GM12892 (cell line): ENCODE measurements at regions not wholly inside any gene's neighbourhood (a gene's known extent, or its start where the extent isn't known, plus 50 kb on each side); places are given as distances from the start of the nearest gene placed in this dataset.

Experiments
- POLR2A ChIP-seq: IDR thresholded peaks from 2 replicates; pipeline ENCODE4 v1.6.1; 2011; ENCODE audit warnings: low read depth, low read length, control low read depth
- POLR2AphosphoS5 ChIP-seq: IDR thresholded peaks from 2 replicates; pipeline ENCODE4 v1.6.1; 2011; ENCODE audit warnings: low read depth, low read length, control low read depth
- TAF1 ChIP-seq: IDR thresholded peaks from 2 replicates; pipeline ENCODE4 v1.6.1; 2011; ENCODE audit warnings: low read depth, mild to moderate bottlenecking, control low read depth, low read length, borderline replicate concordance

DNA sequence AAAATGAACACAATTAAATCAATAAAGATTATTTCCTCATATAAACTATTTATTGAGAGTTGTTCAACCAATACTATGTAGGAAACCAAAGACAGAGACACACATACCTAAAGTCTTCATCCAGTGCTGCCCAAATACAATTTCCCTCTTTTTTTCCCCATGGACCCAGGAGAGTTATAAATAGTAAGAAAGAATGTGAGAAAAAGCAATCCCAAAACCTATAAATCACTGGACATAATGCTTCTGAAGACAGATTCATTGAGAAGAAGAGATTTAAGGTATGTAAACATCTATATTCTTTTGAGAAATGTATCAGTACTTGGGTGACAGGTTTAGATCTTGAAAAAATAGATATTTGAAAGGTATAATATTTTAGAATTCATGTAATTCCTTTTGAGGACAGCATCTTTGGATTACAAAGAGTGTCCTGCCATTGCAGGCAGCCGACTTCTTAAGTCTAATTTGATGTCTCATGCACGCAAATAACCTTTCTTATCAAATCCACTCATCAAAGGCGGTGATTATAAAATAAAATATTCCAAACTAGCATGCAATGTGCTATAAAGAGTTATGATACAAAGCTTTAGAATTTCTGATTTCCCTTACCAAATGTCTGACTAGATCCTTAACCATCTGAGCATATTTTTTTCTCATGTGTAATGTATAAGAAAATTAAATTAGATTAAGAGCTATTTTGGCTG, 739.4 kb downstream of the LIG4 start:
- TF ChIP-seq POLR2A, result no peak
- TF ChIP-seq TAF1, result no peak
- TF ChIP-seq POLR2AphosphoS5, result no peak
